ENCODE measurements at regions not wholly inside any gene's neighbourhood (a gene's known extent, or its start where the extent isn't known, plus 50 kb on each side); places are given as distances from the start of the nearest gene placed in this dataset.
"Not testable (repeated sequence)": the region's sequence is repeated elsewhere in the genome, so short reads cannot be mapped to it uniquely, and the experiment has no call there.

- no peak for DNase-seq
These were observed 1137.0 kb upstream of the FANCL start for GRCh38 chr2:59378127-59378526.

GRCh38 chr2:59366288-59366687 lies 1125.2 kb upstream of the FANCL start:
- DNase-seq: no peak

- DNase-seq: no peak
These were observed 1113.4 kb upstream of the FANCL start for GRCh38 chr2:59354498-59354897.

GRCh38 chr2:59353306-59353921 lies 1112.3 kb upstream of the FANCL start:
- DNase-seq: no peak

GRCh38 chr2:59342166-59342565 lies 1101.0 kb upstream of the FANCL start:
- DNase-seq: no peak

GRCh38 chr2:59339837-59340207 lies 1098.7 kb upstream of the FANCL start:
- DNase-seq: no peak

GRCh38 chr2:59339121-59339836 lies 1098.2 kb upstream of the FANCL start:
- DNase-seq: no peak

- no peak for DNase-seq
These were observed 1091.9 kb upstream of the FANCL start for GRCh38 chr2:59333007-59333406.

- DNase-seq: not testable (repeated sequence)
These were observed 1085.6 kb upstream of the FANCL start for GRCh38 chr2:59326581-59327365.

GRCh38 chr2:59322870-59323269 lies 1081.7 kb upstream of the FANCL start:
- DNase-seq: no peak

GRCh38 chr2:59322005-59322404 lies 1080.9 kb upstream of the FANCL start:
- no peak for DNase-seq

- no peak for DNase-seq
These were observed 1073.1 kb upstream of the FANCL start for GRCh38 chr2:59314031-59314766.

GRCh38 chr2:59312967-59313940 lies 1072.1 kb upstream of the FANCL start:
- DNase-seq: no peak

- DNase-seq: no peak
These were observed 1070.9 kb upstream of the FANCL start for GRCh38 chr2:59312029-59312428.

GRCh38 chr2:59308108-59308507 lies 1067.0 kb upstream of the FANCL start:
- no peak for DNase-seq

- DNase-seq: no peak
These were observed 1066.1 kb upstream of the FANCL start for GRCh38 chr2:59307196-59307595.

- DNase-seq: no peak
These were observed 1062.1 kb upstream of the FANCL start for GRCh38 chr2:59303272-59303671.

- DNase-seq: no peak
These were observed 1061.6 kb upstream of the FANCL start for GRCh38 chr2:59302683-59303082.

- DNase-seq: no peak
These were observed 1060.6 kb upstream of the FANCL start for GRCh38 chr2:59301466-59302402.

- no peak for DNase-seq
These were observed 1056.7 kb upstream of the FANCL start for GRCh38 chr2:59297816-59298215.

GRCh38 chr2:59296279-59296678 lies 1055.2 kb upstream of the FANCL start:
- DNase-seq: no peak
